Body of pancreas (tissue), 4 donors: ENCODE measurements at regions not wholly inside any gene's neighbourhood (a gene's known extent, or its start where the extent isn't known, plus 50 kb on each side); places are given as distances from the start of the nearest gene placed in this dataset.

Source experiments
- POLR2A ChIP-seq, 3 donors: fragments of 450-650 bp; IDR thresholded peaks; one replicate each; pipeline ENCODE4 v1.6.1; 2016; ENCODE audit warnings: antibody characterized with exemption in 3 of 3, mild to moderate bottlenecking in 2 of 3
- TF ChIP-seq, protein P1 (sequence below), 7 experiments: fragments of 450-650 bp in 4 of 7; fragments of 200-600 bp in 3 of 7; sonication (generic) in 3 of 7; IDR thresholded peaks; one replicate each; pipeline ENCODE4 v1.5.1; 2016 to 2019; ENCODE audit warnings: antibody characterized with exemption in 7 of 7

DNA sequence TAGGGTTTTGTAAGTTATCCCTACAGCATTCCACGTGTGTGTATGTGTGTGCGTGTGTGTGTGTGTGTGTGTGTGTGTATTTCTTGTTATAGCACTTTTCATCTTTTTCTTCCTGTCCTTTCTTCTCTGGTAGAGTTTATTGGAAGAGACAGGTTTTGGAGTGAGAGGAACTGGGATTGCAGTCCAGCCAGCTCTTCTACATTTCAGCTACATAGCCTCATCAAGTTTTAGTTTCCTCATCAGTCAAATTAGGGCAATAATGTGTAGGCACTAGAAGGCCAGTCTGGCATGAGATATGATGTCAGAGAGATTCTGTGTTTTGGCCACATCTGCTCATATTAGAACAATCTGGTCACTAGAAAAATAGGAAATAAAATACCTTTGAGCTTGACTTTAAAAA lies 1283.5 kb upstream of the TENM4 start:
- no peak for TF ChIP-seq POLR2A (IDR thresholded peaks at IDR 0.05)
- TF ChIP-seq, protein P1, sequence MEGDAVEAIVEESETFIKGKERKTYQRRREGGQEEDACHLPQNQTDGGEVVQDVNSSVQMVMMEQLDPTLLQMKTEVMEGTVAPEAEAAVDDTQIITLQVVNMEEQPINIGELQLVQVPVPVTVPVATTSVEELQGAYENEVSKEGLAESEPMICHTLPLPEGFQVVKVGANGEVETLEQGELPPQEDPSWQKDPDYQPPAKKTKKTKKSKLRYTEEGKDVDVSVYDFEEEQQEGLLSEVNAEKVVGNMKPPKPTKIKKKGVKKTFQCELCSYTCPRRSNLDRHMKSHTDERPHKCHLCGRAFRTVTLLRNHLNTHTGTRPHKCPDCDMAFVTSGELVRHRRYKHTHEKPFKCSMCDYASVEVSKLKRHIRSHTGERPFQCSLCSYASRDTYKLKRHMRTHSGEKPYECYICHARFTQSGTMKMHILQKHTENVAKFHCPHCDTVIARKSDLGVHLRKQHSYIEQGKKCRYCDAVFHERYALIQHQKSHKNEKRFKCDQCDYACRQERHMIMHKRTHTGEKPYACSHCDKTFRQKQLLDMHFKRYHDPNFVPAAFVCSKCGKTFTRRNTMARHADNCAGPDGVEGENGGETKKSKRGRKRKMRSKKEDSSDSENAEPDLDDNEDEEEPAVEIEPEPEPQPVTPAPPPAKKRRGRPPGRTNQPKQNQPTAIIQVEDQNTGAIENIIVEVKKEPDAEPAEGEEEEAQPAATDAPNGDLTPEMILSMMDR (IDR thresholded peaks at IDR 0.05): no peak
